Endothelial cell of umbilical vein (primary cell): ENCODE measurements at regions not wholly inside any gene's neighbourhood (a gene's known extent, or its start where the extent isn't known, plus 50 kb on each side); places are given as distances from the start of the nearest gene placed in this dataset.

Experiments
- EZH2 ChIP-seq: IDR thresholded peaks from 2 replicates; pipeline ENCODE4 v1.6.1; 2012; ENCODE audit warnings: borderline replicate concordance, low read depth, mild to moderate bottlenecking, moderate library complexity, low read length, inconsistent platforms; ENCODE audit not compliant: severe bottlenecking
- FOS ChIP-seq: IDR thresholded peaks from 2 replicates; pipeline ENCODE4 v1.6.1; 2011; ENCODE audit warnings: mild to moderate bottlenecking, low read length, moderate library complexity, borderline replicate concordance; ENCODE audit not compliant: insufficient read depth
- GATA2 ChIP-seq: IDR thresholded peaks from 2 replicates; pipeline ENCODE4 v1.7.0; 2011; ENCODE audit warnings: low read depth, mild to moderate bottlenecking, moderate library complexity, mixed read lengths, low read length; ENCODE audit not compliant: insufficient read length, insufficient read depth
- JUN ChIP-seq: IDR thresholded peaks from 2 replicates; pipeline ENCODE4 v1.6.1; 2011; ENCODE audit warnings: borderline replicate concordance, low read depth; ENCODE audit not compliant: insufficient read length, insufficient read depth
- POLR2A ChIP-seq: IDR thresholded peaks from 2 replicates; pipeline ENCODE4 v1.6.1; 2012; ENCODE audit warnings: low read depth, mild to moderate bottlenecking, control low read depth, low read length
- POLR2AphosphoS5 ChIP-seq: IDR thresholded peaks from 2 replicates; pipeline ENCODE4 v1.6.1; 2012; ENCODE audit warnings: low read depth, mild to moderate bottlenecking, control low read depth, low read length, moderate library complexity; ENCODE audit not compliant: insufficient read depth
- TF ChIP-seq, protein P1 (sequence below), 2 donors: IDR thresholded peaks; 1 replicate in 1 of 2; 2 replicates in 1 of 2; pipeline ENCODE4 v1.5.1; 2011; ENCODE audit warnings: low read length in 2 of 2, mild to moderate bottlenecking in 2 of 2, moderate library complexity in 2 of 2, control low read depth in 1 of 2, inconsistent platforms in 1 of 2, low read depth in 1 of 2; ENCODE audit not compliant: insufficient read depth in 1 of 2; ENCODE audit errors: extremely low read depth in 1 of 2
- TF ChIP-seq, protein P2 (sequence below): IDR thresholded peaks from 2 replicates; pipeline ENCODE4 v1.6.1; 2011; ENCODE audit not compliant: insufficient read depth, insufficient read length

DNA sequence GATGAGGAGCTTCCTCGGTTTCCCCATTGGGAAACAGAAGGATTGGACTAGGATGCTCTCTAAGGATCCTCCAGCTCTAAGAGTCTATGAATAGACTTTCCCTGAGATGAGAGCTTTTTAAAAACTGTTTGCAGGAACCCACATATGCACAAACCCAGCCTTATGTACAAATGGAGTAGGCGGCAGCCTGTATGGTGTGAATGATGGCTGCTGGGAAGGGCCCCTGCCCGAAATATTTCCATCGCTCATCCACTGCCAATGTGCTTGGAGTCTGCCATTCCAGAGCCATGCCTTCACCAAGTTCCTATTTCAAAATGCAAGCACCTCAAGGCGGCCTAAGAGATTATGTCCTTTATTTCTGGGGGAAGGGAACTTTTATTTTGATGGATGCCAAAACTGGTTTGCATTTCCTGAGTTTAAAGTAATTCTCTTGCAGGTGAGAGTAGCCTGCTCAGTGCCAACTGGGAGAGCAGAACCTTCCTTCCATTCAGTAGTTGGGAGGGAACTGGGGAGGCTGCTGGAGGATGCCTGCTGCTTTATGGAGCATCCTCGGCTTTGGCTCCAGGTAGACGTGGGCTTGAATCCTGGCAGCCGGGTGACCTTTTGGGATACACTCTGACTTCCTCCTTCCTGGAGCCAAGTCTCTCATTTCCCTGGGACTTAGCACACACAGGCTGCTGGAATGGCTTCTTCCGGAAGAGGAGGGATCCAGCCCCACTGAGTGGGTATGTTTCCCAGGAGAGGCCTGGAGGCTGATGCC, 165.9 kb downstream of the ACTL8 start:
- TF ChIP-seq POLR2AphosphoS5 (no peak), POLR2A (no peak), EZH2 (no peak), JUN (no peak), GATA2 (no peak), FOS (no peak)
- TF ChIP-seq, protein P1, sequence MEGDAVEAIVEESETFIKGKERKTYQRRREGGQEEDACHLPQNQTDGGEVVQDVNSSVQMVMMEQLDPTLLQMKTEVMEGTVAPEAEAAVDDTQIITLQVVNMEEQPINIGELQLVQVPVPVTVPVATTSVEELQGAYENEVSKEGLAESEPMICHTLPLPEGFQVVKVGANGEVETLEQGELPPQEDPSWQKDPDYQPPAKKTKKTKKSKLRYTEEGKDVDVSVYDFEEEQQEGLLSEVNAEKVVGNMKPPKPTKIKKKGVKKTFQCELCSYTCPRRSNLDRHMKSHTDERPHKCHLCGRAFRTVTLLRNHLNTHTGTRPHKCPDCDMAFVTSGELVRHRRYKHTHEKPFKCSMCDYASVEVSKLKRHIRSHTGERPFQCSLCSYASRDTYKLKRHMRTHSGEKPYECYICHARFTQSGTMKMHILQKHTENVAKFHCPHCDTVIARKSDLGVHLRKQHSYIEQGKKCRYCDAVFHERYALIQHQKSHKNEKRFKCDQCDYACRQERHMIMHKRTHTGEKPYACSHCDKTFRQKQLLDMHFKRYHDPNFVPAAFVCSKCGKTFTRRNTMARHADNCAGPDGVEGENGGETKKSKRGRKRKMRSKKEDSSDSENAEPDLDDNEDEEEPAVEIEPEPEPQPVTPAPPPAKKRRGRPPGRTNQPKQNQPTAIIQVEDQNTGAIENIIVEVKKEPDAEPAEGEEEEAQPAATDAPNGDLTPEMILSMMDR (IDR thresholded peaks at IDR 0.05; ENCODE audit: extremely low read depth in 1 of 2, insufficient read depth in 1 of 2, low read depth in 1 of 2, low read length in 2 of 2): no peak
- TF ChIP-seq, protein P2, sequence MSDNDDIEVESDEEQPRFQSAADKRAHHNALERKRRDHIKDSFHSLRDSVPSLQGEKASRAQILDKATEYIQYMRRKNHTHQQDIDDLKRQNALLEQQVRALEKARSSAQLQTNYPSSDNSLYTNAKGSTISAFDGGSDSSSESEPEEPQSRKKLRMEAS: no peak
